ENCODE measurements at regions not wholly inside any gene's neighbourhood (a gene's known extent, or its start where the extent isn't known, plus 50 kb on each side); places are given as distances from the start of the nearest gene placed in this dataset.

GRCh38 chr18:997499-997898 is 92.8 kb downstream of the ADCYAP1 start:
- no peak for TF ChIP-seq POLR2A (IDR thresholded peaks at IDR 0.05; ENCODE audit: extremely low read depth, insufficient read length)
- TF ChIP-seq, protein P1, sequence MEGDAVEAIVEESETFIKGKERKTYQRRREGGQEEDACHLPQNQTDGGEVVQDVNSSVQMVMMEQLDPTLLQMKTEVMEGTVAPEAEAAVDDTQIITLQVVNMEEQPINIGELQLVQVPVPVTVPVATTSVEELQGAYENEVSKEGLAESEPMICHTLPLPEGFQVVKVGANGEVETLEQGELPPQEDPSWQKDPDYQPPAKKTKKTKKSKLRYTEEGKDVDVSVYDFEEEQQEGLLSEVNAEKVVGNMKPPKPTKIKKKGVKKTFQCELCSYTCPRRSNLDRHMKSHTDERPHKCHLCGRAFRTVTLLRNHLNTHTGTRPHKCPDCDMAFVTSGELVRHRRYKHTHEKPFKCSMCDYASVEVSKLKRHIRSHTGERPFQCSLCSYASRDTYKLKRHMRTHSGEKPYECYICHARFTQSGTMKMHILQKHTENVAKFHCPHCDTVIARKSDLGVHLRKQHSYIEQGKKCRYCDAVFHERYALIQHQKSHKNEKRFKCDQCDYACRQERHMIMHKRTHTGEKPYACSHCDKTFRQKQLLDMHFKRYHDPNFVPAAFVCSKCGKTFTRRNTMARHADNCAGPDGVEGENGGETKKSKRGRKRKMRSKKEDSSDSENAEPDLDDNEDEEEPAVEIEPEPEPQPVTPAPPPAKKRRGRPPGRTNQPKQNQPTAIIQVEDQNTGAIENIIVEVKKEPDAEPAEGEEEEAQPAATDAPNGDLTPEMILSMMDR (IDR thresholded peaks at IDR 0.05; ENCODE audit: low read depth, low read length) = no peak
- TF ChIP-seq MYC (IDR thresholded peaks at IDR 0.05; ENCODE audit: low read depth, low read length) = no peak
- no peak for TF ChIP-seq MAX (IDR thresholded peaks at IDR 0.05; ENCODE audit: low read depth, low read length)
- no peak for DNase-seq (ENCODE audit: low read depth)
- H3K4me3 ChIP-seq (ENCODE audit: low read depth, low read length) = no peak overlapping the region

- DNase-seq (ENCODE audit: low read depth) = no peak
- TF ChIP-seq MAX (IDR thresholded peaks at IDR 0.05; ENCODE audit: low read depth, low read length) = no peak
- no peak for TF ChIP-seq POLR2A (IDR thresholded peaks at IDR 0.05; ENCODE audit: extremely low read depth, insufficient read length)
- TF ChIP-seq, protein P1 (IDR thresholded peaks at IDR 0.05; ENCODE audit: low read depth, low read length) = no peak
- TF ChIP-seq MYC (IDR thresholded peaks at IDR 0.05; ENCODE audit: low read depth, low read length) = no peak
- no peak overlapping the region for H3K4me3 ChIP-seq (ENCODE audit: low read depth, low read length)
These were observed 94.3 kb downstream of the ADCYAP1 start for GRCh38 chr18:998936-999335.

- no peak overlapping the region for H3K4me3 ChIP-seq (ENCODE audit: low read depth, low read length)
- DNase-seq (ENCODE audit: low read depth) = no peak
- TF ChIP-seq POLR2A (IDR thresholded peaks at IDR 0.05; ENCODE audit: extremely low read depth, insufficient read length) (no peak), MAX (IDR thresholded peaks at IDR 0.05; ENCODE audit: low read depth, low read length) (no peak), MYC (IDR thresholded peaks at IDR 0.05; ENCODE audit: low read depth, low read length) (no peak)
- TF ChIP-seq, protein P1 (IDR thresholded peaks at IDR 0.05; ENCODE audit: low read depth, low read length) = no peak
These were observed 98.0 kb downstream of the ADCYAP1 start for GRCh38 chr18:1002653-1003178.

GRCh38 chr18:1003499-1003898 is 98.8 kb downstream of the ADCYAP1 start:
- TF ChIP-seq POLR2A (IDR thresholded peaks at IDR 0.05; ENCODE audit: extremely low read depth, insufficient read length) (no peak), MYC (IDR thresholded peaks at IDR 0.05; ENCODE audit: low read depth, low read length) (no peak), MAX (IDR thresholded peaks at IDR 0.05; ENCODE audit: low read depth, low read length) (no peak)
- TF ChIP-seq, protein P1 (IDR thresholded peaks at IDR 0.05; ENCODE audit: low read depth, low read length) = no peak
- DNase-seq (ENCODE audit: low read depth) = no peak

GRCh38 chr18:1006304-1006703 is 101.6 kb downstream of the ADCYAP1 start:
- no peak overlapping the region for H3K4me3 ChIP-seq (ENCODE audit: low read depth, low read length)
- TF ChIP-seq MYC (IDR thresholded peaks at IDR 0.05; ENCODE audit: low read depth, low read length) (no peak), MAX (IDR thresholded peaks at IDR 0.05; ENCODE audit: low read depth, low read length) (no peak), POLR2A (IDR thresholded peaks at IDR 0.05; ENCODE audit: extremely low read depth, insufficient read length) (no peak)
- TF ChIP-seq, protein P1 (IDR thresholded peaks at IDR 0.05; ENCODE audit: low read depth, low read length) = no peak
- no peak for DNase-seq (ENCODE audit: low read depth)

More at GRCh38 chr18:1003499-1003898, 98.8 kb downstream of the ADCYAP1 start:
- no peak overlapping the region for H3K4me3 ChIP-seq (ENCODE audit: low read depth, low read length)
